GM21786 (cell line): ENCODE measurements at regions not wholly inside any gene's neighbourhood (a gene's known extent, or its start where the extent isn't known, plus 50 kb on each side); places are given as distances from the start of the nearest gene placed in this dataset.
"Not testable (repeated sequence)": the region's sequence is repeated elsewhere in the genome, so short reads cannot be mapped to it uniquely, and the experiment has no call there.

Source experiments
- ATAC-seq: cut with Tn5 transposase; IDR thresholded peaks from one replicate; pipeline ENCODE4 v1.9.1; 2021; ENCODE audit not compliant: unreplicated experiment

DNA sequence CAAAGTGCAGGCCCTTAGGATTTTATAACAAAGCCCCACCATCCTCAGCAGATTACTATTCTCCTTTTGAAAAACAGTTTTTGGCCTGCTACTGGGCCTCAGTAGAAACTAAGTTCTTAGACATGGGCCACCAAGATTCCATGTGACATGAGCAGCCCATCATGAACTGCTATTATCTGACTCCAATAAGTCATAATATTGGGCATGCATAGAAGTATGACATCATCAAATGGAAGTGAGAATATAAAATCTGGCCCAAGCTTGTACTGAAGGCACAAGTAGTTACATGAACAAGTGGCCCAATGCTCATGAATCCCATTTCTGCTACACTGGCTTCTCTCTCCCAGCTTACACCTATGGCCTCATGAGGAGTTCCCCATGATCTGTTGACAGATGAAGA lies 404.8 kb downstream of the EPHA5 start:
- no peak for ATAC-seq

DNA sequence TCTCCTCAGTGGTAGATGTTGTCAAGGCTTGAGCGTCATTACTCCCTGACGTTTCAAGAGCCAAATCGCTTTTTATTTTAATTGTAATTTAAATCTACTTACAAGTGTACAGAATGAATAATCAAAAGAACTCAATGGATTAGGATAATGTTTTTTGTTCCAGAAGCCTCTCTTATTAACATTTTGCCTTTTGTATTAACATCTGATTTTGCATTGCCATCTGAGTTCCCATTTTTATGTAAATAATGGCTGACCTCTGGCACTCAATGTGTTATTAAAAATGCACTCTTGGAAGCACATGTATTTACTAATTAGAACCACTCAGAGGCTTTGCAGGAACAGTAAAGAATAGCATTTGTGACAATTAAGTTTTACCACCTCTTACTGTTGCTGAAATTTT lies 411.0 kb downstream of the EPHA5 start:
- ATAC-seq, result no peak

DNA sequence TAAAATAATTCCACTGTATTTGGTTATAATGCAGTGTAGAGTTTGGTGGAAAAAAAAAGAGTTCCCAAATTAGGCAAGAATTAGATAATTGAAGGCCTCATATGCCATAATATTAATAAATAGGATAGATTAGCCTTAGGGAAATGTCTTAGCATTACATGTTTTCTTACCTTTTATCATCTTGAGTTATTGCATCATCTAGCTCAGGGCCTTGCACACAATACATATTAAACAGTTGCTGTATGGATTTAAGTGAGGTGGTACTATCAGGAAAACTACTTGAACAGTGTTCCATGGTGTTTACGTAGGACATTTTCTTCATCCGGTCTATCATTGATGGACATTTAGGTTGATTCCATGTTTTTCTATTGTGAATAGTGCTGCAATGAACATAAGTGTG lies 419.4 kb downstream of the EPHA5 start:
- ATAC-seq, result no peak

DNA sequence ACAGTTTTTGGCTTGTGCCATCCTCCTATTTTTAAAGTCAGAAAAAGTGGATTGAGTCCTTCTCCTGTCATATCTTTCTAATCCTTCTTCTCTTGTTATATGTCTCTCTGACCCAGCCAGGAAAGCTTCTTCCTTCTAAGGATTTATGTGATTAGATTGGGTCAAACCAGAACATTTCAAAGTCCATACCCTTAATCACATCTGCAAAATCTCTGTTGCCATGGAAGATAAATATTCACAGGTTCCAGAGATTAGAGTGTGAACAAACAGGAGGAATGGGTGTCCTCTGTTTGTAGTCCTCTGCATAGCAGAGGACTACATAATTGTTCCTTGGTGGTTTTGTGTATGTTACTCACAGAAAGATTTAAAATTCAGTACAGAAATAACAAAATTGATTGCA lies 421.2 kb downstream of the EPHA5 start:
- ATAC-seq, result no peak

DNA sequence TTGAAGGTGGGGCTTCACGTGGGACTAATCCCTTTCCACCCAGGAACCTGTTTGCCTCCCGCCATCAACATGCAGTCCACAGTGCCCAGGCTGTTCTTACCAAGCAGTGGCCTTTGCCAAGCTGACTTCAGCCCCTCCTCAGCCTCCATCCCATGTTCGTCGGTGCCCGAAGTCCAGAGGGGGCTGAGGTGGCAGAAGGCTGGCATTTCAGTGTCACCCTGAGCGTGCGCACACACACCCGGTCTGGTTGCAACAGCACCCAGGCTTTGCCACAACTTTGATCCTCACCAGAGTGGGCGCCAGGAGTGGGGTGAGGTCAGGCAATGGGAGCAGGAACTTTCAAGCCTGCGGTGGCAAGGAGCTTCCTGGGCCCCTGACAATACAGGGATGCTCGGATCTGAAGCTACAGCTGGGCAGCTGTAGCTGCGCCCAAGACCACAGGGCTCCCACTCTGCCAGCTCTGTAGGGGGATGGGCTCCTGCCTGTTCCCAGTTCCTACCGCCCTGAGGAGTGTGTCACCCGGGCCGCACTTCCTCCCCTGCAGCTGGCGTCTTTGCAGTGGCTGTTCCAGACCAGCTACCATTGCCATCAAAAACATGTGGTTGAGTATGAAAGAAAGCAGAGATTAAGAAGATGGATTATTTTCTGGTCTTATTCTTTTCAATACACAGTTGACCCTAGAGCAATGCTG lies 428.0 kb downstream of the EPHA5 start:
- no peak for ATAC-seq

DNA sequence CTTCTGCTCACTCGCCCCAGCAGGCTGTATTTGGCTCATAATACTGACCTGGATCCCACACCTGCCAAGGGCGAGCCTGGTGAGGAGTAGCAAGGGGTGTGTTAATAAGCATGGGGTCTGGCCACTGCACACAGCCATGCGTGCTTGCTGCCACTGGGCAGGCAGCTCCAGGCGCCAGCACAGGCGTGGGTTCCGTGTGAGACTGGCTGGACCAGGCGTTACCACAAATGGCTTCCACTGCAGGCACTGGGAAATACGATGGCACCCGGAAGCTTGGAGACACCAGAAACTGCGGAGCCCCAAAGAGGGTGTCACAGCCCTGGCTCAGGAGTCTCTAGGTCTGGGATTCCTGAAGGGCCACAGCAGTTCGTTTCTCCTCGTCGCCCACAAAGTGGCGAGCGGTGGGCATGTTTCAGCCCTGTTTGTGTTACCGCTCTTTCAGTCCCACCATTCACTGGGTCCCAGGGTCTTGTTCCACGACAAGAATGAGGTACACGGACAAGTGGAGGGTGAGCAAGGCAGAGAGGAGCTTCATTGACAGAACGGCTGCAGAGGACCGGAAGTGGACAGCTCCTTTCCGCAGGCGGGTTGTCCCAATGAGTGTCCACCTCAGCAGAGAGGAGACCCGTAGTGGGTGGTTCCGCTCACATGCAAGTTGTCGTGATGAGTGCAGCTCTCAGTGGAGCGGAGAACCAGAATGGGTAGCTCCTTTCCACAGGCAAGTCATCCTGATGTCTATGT lies 428.9 kb downstream of the EPHA5 start:
- ATAC-seq, result no peak

DNA sequence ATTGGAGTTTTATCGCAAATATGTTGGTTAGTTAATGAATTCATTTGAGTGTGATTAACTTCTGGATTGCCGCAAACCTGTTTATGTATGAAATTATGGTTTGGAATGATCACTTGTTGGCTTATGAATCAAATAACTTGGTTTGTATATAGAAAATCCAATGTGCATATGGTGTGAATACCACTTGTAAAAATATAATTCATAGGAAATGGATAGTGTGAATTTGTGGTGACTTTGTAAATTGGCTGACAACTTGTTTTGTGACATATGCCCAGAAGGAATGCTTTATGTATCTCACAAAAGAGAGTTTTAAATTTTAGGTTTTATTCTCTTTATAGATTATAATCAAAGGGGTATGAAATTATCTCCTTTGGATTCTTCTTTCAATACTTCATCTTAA lies 436.2 kb downstream of the EPHA5 start:
- ATAC-seq, result no peak

DNA sequence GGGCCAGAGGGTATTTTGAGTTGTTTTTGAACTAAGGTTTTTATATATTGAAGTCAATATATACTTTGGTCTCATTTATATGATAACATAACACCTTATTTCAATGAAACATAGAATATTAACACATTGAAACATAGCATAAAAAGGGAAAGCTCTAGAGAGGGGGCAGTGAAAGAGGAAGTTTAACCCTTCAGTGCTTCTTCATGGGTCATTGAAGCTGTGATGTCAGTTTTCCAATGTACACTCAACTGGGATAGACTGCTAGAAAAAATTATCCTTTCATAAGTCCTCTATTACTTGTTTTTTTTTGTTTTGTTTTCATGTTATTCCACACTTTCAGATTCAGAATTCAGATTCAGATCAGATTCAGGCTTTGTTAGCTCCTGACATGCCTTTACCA lies 442.7 kb downstream of the EPHA5 start:
- no peak for ATAC-seq

DNA sequence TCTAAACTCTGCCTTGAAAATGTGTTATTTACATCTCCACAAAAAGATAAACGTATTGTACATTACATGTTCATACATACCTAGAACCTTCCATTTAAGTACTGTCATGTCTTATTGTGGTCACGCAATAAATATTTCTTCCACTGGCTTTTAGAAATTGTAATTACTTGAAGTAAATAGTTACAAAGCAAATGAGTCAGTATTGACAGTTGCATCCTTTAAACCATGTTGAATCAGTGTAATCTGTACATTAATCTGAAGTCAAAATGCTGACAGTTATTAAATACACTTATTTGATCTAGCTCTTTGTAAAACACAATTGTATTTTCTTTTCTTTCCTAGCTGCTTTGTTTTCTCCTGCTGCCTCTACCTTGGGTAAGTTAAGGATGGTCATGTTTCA lies 446.7 kb downstream of the EPHA5 start:
- ATAC-seq, result no peak

DNA sequence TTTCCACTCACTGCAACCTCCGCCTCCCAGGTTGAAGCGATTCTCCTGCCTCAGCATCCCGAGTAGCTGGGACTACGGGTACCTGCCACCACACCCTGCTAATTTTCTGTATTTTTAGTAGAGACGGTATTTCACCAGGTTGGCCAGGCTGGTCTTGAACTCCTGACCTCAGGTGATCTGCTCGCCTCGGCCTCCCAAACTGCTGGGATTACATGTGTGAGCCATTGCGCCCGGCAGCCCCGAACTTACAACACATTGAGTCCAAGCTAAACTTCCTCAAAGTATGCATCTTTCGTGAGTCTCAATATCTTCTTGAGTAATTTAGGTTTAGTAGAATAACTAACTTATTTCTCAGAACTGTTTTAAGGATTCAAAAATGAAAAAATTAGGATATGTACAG lies 447.2 kb downstream of the EPHA5 start:
- ATAC-seq, result not testable (repeated sequence)

DNA sequence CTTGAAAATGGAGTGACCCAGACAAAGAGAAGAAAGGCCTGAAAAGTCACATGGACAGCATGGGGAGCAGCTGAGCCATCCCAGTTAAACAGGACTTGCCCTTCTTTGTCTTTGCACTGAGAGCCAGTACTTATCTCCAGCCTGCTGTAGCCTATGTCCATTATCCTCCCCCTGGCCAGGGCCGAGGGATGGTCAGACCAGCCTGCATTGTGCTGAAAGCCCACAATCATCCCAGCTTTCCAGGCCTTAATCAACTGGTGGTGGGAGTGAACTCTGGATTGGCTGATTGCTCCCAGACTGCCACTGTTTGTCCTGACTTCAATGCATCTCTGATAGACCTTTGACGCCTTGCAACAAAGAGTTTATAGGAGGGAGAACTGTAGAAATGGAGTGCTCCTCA lies 453.1 kb downstream of the EPHA5 start:
- no peak for ATAC-seq

DNA sequence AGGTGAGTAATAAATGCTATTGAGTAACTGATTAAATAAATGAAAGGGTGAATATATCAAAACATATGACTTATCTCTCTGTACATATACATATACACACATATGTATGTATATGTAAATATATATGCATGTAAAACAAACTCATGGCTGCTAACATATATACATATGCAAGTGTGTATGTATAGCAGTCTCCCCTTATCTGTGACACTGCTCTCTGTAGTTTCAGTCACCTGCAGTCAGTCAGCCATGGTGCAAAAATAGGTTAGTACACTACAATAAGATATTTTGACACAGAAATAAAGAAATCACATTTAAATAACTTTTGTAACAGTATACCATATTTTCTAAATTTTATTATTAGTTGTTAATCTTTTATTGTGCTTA lies 467.4 kb downstream of the EPHA5 start:
- no peak for ATAC-seq

DNA sequence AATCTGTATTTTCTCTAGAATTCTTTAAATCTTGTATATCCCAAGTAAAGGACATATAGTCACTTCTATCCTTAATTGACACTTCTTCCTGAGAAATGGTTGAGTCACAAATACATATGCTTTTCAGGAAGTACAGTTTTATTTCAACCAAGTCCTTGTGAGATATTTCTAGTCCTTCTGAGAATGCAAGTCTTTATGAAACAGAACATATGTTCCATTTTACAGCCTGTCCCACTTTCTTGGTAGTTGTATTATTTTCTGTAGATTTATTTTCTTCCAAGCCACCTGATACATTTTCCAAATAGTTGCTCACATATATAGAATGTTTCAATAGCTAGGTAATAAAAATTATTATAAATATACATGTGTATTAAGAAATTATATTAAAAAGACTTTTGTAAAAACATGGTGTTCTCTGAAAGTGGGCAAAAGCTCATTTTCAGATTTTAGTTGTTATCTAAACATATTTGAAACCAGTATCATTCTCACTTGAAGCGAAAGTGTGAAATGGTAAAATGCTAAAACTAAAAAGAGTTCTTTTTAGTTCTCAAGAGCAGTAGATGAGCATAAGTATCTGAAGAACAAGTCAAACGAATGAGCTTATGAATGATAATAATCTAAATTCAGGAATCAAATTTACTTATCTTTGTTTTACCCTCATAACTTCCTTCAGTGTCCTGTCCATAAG lies 468.0 kb downstream of the EPHA5 start:
- no peak for ATAC-seq

DNA sequence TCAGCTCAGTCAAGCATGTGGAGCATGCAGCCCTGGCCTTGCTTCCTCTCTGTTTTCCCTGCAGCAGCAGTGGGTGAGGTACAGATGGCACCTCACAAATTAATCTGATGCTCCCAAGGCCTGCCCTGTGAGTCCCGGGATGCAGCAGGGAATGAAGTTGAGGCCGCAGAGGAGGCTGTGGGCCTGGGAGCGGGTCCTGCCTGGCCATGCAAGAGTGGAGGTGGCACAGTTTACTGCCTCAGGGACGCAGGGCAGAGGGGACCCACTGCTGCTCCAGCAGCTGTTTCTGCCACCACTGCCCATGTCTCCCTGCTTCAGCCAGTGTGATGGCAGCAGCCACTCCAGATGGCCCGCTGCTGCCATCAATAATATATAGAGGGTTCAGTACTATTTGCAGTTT lies 474.6 kb downstream of the EPHA5 start:
- no peak for ATAC-seq

DNA sequence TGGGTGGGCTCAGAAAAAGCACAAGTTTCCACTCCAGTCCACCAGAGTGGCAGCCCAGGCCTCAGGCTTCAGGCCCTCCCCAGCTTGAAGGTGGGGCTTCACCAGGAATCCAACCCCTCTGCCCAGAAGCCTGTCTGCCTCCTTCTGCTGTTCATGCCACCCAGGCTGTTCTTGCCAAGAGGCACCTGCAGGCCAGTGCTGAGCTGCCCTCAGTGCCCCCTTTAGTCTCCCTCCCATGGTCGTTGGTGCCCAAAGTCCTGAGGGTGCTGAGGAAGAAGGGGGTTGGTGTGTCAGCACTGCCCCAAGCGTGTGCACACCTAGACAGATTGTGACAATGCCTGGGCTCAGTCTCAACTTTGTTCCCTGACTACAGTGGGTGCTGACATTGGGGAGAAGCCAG lies 475.3 kb downstream of the EPHA5 start:
- no peak for ATAC-seq

DNA sequence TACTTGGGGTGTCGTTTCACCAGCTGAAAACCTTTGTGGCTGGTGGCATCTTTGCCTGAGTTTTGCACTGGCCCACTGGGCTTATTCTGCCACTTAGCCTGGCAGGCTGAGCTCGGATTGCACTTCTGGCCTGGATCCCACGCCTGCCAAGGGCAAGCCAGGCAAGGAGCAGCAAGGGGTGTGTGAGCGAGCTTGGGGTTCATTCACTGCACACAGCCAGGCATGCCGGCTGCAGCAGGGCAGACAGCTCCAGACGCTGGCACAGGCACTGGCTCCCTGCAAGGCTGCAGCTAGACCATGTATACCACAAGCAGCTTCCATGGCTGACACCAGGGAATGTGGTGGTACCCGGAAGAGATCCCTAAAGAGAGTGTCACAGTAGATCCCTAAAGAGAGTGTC lies 476.3 kb downstream of the EPHA5 start:
- no peak for ATAC-seq

DNA sequence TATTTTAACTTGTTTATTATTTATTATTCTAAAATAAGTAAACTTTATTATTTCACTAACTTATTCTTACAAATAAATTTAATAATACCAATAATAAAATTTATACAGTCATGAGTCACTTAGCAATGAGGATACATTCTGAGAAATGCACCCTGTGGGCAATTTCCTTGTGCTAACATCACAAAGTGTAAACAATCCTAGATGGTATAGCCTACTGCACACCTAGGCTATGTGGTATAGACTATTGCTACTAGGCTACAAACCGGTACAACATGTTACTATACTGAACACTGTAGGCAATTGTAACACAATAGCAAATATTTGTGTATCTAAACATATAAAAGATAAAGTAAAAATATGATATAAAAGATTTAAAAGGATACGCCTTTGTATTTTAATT lies 479.5 kb downstream of the EPHA5 start:
- ATAC-seq, result no peak

DNA sequence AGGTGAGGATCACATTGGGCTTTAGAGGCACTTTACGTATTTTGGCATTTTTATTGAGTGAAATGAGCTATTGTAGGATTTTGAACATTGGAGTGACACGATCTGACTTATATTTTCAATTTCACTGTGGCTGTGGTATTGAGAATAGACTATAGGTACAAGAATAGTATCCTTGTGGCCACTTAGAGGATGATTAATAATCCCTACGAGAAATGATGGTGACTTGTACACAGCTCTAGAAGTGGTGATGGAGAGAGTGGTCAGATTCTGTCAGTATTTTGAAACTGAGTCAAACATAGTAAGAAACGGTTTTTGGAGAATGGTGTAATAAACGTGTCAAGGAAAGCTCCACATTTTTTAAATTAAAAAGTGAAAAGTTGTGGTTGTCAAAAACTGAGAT lies 494.7 kb downstream of the EPHA5 start:
- ATAC-seq, result no peak

DNA sequence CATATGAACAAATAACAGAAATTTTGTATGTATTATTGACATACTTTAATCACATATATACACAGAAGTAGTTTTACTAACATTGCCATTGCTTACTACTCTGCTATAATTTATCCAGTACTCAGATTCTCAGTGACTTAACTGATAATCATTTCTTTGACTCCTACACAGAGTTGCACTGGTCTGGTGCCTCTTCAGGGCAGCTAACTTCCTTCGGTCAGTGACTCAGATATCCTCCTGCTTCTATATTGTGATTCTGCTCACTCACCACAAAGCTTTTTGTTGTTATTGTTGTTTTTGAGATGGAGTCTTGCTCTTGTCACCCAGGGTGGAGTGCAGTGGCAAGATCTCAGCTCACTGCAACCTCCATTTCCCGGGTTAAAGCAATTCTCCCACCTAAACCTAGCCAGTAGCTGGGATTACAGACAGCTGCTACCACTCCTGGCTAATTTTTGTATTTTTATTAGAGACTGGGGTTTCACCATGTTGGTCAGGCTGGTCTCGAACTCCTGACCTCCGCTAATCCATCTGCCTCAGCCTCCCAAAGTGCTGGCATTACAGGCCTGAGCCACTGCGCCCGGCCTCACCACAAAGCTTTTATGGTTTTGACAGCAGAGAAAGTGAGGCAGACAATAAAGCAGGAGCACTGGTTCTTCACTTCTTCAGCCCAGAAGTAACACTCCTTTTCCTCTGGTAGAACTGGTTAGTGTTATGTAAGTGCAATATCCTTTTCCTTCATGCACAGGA lies 499.3 kb downstream of the EPHA5 start:
- ATAC-seq, result no peak

DNA sequence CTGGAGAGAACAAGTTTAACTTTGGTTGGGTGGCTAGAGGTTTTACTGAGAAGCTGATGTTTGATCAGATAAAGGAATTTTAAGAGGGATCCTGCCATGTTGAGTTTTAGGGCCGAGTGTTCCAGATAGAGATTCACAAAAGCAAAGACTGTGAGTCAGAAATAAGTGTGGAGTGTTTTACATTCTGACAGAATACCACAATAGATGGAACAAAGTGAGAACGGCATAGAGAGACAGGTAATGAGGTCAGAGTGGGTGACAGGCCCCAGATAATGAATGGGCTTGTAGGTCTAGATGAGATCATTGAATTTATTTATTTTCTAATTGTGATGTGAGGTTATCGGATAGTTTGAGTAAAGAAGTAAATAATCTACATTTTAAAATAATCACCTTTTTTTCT lies 502.6 kb downstream of the EPHA5 start:
- ATAC-seq, result no peak

DNA sequence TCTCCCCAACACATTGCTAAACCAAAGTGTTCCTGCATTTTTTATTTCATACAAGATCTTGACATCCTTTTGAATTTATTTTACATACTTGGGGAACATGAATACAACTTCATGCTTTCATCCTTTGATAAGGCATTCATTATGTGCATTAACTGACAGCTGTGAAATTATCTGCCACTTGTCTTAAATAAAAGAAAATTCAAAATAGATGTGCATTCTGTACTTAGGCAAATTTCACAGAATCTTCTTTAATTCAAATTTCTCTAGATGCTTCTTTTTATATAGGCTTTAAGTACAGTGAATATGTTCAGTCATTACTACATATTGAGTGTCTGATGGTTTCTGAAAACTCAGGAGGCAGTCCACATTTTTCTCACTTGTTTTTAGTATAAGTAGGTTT lies 518.1 kb downstream of the EPHA5 start:
- ATAC-seq, result no peak

DNA sequence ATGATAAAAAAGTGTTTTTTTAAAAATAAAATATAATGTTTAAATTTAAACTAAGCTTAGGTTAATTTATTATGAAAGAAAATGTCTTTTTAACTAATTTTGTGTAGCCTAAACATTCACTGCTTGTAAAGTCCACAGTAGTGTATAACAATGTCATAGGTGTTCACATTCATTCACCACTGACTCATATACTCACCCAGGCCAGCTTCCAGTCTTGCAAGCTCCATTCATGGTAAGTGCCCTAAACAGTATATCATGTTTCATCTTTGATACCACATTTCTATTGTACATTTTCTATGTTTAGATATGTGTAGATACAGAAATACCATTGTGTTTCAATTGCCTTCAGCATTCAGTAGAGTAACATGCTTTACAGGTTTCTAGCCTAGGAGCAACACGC lies 530.3 kb downstream of the EPHA5 start:
- ATAC-seq, result no peak
